ENCODE measurements at regions not wholly inside any gene's neighbourhood (a gene's known extent, or its start where the extent isn't known, plus 50 kb on each side); places are given as distances from the start of the nearest gene placed in this dataset.

- TF ChIP-seq CTCF (conservative IDR thresholded peaks at IDR 0.05; ENCODE audit: low read depth, low read length) = no peak
- no peak for TF ChIP-seq EZH2 (IDR thresholded peaks at IDR 0.05; ENCODE audit: low read length, unreplicated experiment)
These were observed 343.3 kb upstream of the FRG1 start for GRCh38 chr4:189597341-189597740.

All from PC-3 (cell line).